ENCODE measurements at regions not wholly inside any gene's neighbourhood (a gene's known extent, or its start where the extent isn't known, plus 50 kb on each side); places are given as distances from the start of the nearest gene placed in this dataset.

- H3K36me3 ChIP-seq (ENCODE audit: control insufficient read depth, insufficient read depth, low read length): no peaks in the 10 kb centered on the region
- no peaks in the 10 kb centered on the region for H3K4me1 ChIP-seq (ENCODE audit: control insufficient read depth, insufficient read depth, low read length)
- no peaks in the 10 kb centered on the region for H3K9me3 ChIP-seq (ENCODE audit: control insufficient read depth, low read length)
- no peak overlapping the region for H3K9ac ChIP-seq (ENCODE audit: low read length)
- no peak overlapping the region for H3K4me3 ChIP-seq (ENCODE audit: low read length)
- H3K27me3 ChIP-seq (ENCODE audit: control insufficient read depth, insufficient read depth, low read length): no peaks in the 10 kb centered on the region
Measured at GRCh38 chrX:13266641-13267345, 53.1 kb downstream of the ATXN3L start.

- no peaks in the 10 kb centered on the region for H3K4me1 ChIP-seq (ENCODE audit: control insufficient read depth, insufficient read depth, low read length)
- H3K9me3 ChIP-seq (ENCODE audit: control insufficient read depth, low read length): no peaks in the 10 kb centered on the region
Measured at GRCh38 chrX:13265549-13266132, 54.2 kb downstream of the ATXN3L start.

GRCh38 chrX:13265111-13265510 is 54.7 kb downstream of the ATXN3L start:
- Histone ChIP-seq H3K27me3 (ENCODE audit: control insufficient read depth, insufficient read depth, low read length) (no peaks in the 10 kb centered on the region), H3K9me3 (ENCODE audit: control insufficient read depth, low read length) (no peaks in the 10 kb centered on the region), H3K4me1 (ENCODE audit: control insufficient read depth, insufficient read depth, low read length) (no peaks in the 10 kb centered on the region), H3K36me3 (ENCODE audit: control insufficient read depth, insufficient read depth, low read length) (no peaks in the 10 kb centered on the region), H3K4me3 (ENCODE audit: low read length) (no peak overlapping the region), H3K9ac (ENCODE audit: low read length) (no peak overlapping the region)

More at GRCh38 chrX:13265549-13266132, 54.2 kb downstream of the ATXN3L start:
- H3K4me3 ChIP-seq (ENCODE audit: low read length): no peak overlapping the region
- H3K36me3 ChIP-seq (ENCODE audit: control insufficient read depth, insufficient read depth, low read length): no peaks in the 10 kb centered on the region
- H3K9ac ChIP-seq (ENCODE audit: low read length): no peak overlapping the region
- no peaks in the 10 kb centered on the region for H3K27me3 ChIP-seq (ENCODE audit: control insufficient read depth, insufficient read depth, low read length)

- H3K4me1 ChIP-seq (ENCODE audit: control insufficient read depth, insufficient read depth, low read length): no peaks in the 10 kb centered on the region
- H3K9me3 ChIP-seq (ENCODE audit: control insufficient read depth, low read length): no peaks in the 10 kb centered on the region
- no peaks in the 10 kb centered on the region for H3K27me3 ChIP-seq (ENCODE audit: control insufficient read depth, insufficient read depth, low read length)
- H3K36me3 ChIP-seq (ENCODE audit: control insufficient read depth, insufficient read depth, low read length): no peaks in the 10 kb centered on the region
- no peak overlapping the region for H3K4me3 ChIP-seq (ENCODE audit: low read length)
- no peak overlapping the region for H3K9ac ChIP-seq (ENCODE audit: low read length)
Measured at GRCh38 chrX:13263560-13264251, 56.1 kb downstream of the ATXN3L start.

GRCh38 chrX:13261348-13261747 is 58.5 kb downstream of the ATXN3L start:
- Histone ChIP-seq H3K9me3 (ENCODE audit: control insufficient read depth, low read length) (no peaks in the 10 kb centered on the region), H3K9ac (ENCODE audit: low read length) (no peak overlapping the region), H3K4me1 (ENCODE audit: control insufficient read depth, insufficient read depth, low read length) (no peaks in the 10 kb centered on the region), H3K4me3 (ENCODE audit: low read length) (no peak overlapping the region), H3K27me3 (ENCODE audit: control insufficient read depth, insufficient read depth, low read length) (no peaks in the 10 kb centered on the region), H3K36me3 (ENCODE audit: control insufficient read depth, insufficient read depth, low read length) (no peaks in the 10 kb centered on the region)

GRCh38 chrX:13260598-13260997 is 59.3 kb downstream of the ATXN3L start:
- no peak overlapping the region for H3K9ac ChIP-seq (ENCODE audit: low read length)
- no peaks in the 10 kb centered on the region for H3K27me3 ChIP-seq (ENCODE audit: control insufficient read depth, insufficient read depth, low read length)

GRCh38 chrX:13258725-13259124 is 61.1 kb downstream of the ATXN3L start:
- no peaks in the 10 kb centered on the region for H3K27me3 ChIP-seq (ENCODE audit: control insufficient read depth, insufficient read depth, low read length)
- H3K9me3 ChIP-seq (ENCODE audit: control insufficient read depth, low read length): no peaks in the 10 kb centered on the region
- H3K4me1 ChIP-seq (ENCODE audit: control insufficient read depth, insufficient read depth, low read length): no peaks in the 10 kb centered on the region
- no peak overlapping the region for H3K9ac ChIP-seq (ENCODE audit: low read length)
- H3K36me3 ChIP-seq (ENCODE audit: control insufficient read depth, insufficient read depth, low read length): no peaks in the 10 kb centered on the region
- no peak overlapping the region for H3K4me3 ChIP-seq (ENCODE audit: low read length)

More at GRCh38 chrX:13260598-13260997, 59.3 kb downstream of the ATXN3L start:
- H3K9me3 ChIP-seq (ENCODE audit: control insufficient read depth, low read length): no peaks in the 10 kb centered on the region
- no peaks in the 10 kb centered on the region for H3K4me1 ChIP-seq (ENCODE audit: control insufficient read depth, insufficient read depth, low read length)
- H3K4me3 ChIP-seq (ENCODE audit: low read length): no peak overlapping the region
- H3K36me3 ChIP-seq (ENCODE audit: control insufficient read depth, insufficient read depth, low read length): no peaks in the 10 kb centered on the region

- Histone ChIP-seq H3K36me3 (ENCODE audit: control insufficient read depth, insufficient read depth, low read length) (no peaks in the 10 kb centered on the region), H3K9ac (ENCODE audit: low read length) (no peak overlapping the region), H3K27me3 (ENCODE audit: control insufficient read depth, insufficient read depth, low read length) (no peaks in the 10 kb centered on the region), H3K4me3 (ENCODE audit: low read length) (no peak overlapping the region), H3K9me3 (ENCODE audit: control insufficient read depth, low read length) (no peaks in the 10 kb centered on the region), H3K4me1 (ENCODE audit: control insufficient read depth, insufficient read depth, low read length) (no peaks in the 10 kb centered on the region)
Measured at GRCh38 chrX:13258052-13258444, 61.8 kb downstream of the ATXN3L start.

- no peaks in the 10 kb centered on the region for H3K9me3 ChIP-seq (ENCODE audit: control insufficient read depth, low read length)
Measured at GRCh38 chrX:13257223-13258051, 62.4 kb downstream of the ATXN3L start.

GRCh38 chrX:13256603-13257002 is 63.2 kb downstream of the ATXN3L start:
- Histone ChIP-seq H3K36me3 (ENCODE audit: control insufficient read depth, insufficient read depth, low read length) (no peaks in the 10 kb centered on the region), H3K27me3 (ENCODE audit: control insufficient read depth, insufficient read depth, low read length) (no peaks in the 10 kb centered on the region), H3K4me1 (ENCODE audit: control insufficient read depth, insufficient read depth, low read length) (no peaks in the 10 kb centered on the region), H3K9ac (ENCODE audit: low read length) (no peak overlapping the region), H3K4me3 (ENCODE audit: low read length) (no peak overlapping the region), H3K9me3 (ENCODE audit: control insufficient read depth, low read length) (no peaks in the 10 kb centered on the region)

More at GRCh38 chrX:13257223-13258051, 62.4 kb downstream of the ATXN3L start:
- Histone ChIP-seq H3K36me3 (ENCODE audit: control insufficient read depth, insufficient read depth, low read length) (no peaks in the 10 kb centered on the region), H3K9ac (ENCODE audit: low read length) (no peak overlapping the region), H3K4me1 (ENCODE audit: control insufficient read depth, insufficient read depth, low read length) (no peaks in the 10 kb centered on the region), H3K4me3 (ENCODE audit: low read length) (no peak overlapping the region), H3K27me3 (ENCODE audit: control insufficient read depth, insufficient read depth, low read length) (no peaks in the 10 kb centered on the region)

- Histone ChIP-seq H3K36me3 (ENCODE audit: control insufficient read depth, insufficient read depth, low read length) (no peaks in the 10 kb centered on the region), H3K9ac (ENCODE audit: low read length) (no peak overlapping the region), H3K4me3 (ENCODE audit: low read length) (no peak overlapping the region), H3K9me3 (ENCODE audit: control insufficient read depth, low read length) (no peaks in the 10 kb centered on the region), H3K4me1 (ENCODE audit: control insufficient read depth, insufficient read depth, low read length) (no peaks in the 10 kb centered on the region), H3K27me3 (ENCODE audit: control insufficient read depth, insufficient read depth, low read length) (no peaks in the 10 kb centered on the region)
Measured at GRCh38 chrX:13254870-13255269, 65.0 kb downstream of the ATXN3L start.
